Osteocyte (in vitro differentiated cells): ENCODE measurements at regions not wholly inside any gene's neighbourhood (a gene's known extent, or its start where the extent isn't known, plus 50 kb on each side); places are given as distances from the start of the nearest gene placed in this dataset.

Experiments used
- DNase-seq: peaks from one replicate; pipeline ENCODE4 v3.0.0; 2021; ENCODE audit warnings: mixed read lengths; ENCODE audit not compliant: unreplicated experiment; ENCODE audit errors: extremely low spot score
- H3K27ac Mint-ChIP-seq: one replicate; pipeline ENCODE4 v1.8.0; 2021; ENCODE audit warnings: mild to moderate bottlenecking, mixed read lengths; ENCODE audit not compliant: unreplicated experiment
- H3K27me3 Mint-ChIP-seq: one replicate; pipeline ENCODE4 v1.8.0; 2021; ENCODE audit warnings: mixed read lengths; ENCODE audit not compliant: unreplicated experiment
- H3K36me3 Mint-ChIP-seq: one replicate; pipeline ENCODE4 v1.8.0; 2021; ENCODE audit warnings: mixed read lengths; ENCODE audit not compliant: unreplicated experiment
- H3K4me1 Mint-ChIP-seq: one replicate; pipeline ENCODE4 v1.8.0; 2021; ENCODE audit warnings: mixed read lengths; ENCODE audit not compliant: unreplicated experiment
- H3K4me3 Mint-ChIP-seq: one replicate; pipeline ENCODE4 v1.8.0; 2021; ENCODE audit warnings: mild to moderate bottlenecking, moderate library complexity, mixed read lengths; ENCODE audit not compliant: unreplicated experiment
- H3K9me3 Mint-ChIP-seq: one replicate; pipeline ENCODE4 v1.8.0; 2021; ENCODE audit warnings: mixed read lengths; ENCODE audit not compliant: unreplicated experiment
- CTCF ChIP-seq: fragments of 200-600 bp; sonication (generic); IDR thresholded peaks from 2 replicates; pipeline ENCODE4 v1.5.0; 2021; ENCODE audit warnings: antibody characterized with exemption, mild to moderate bottlenecking, moderate library complexity

- Mint-ChIP-seq H3K4me1 (peaks cover 61% of the 10 kb centered on the region), H3K9me3 (no peaks in the 10 kb centered on the region), H3K36me3 (peaks cover 4% of the 10 kb centered on the region), H3K27ac (peak overlapping the region; percentile 83), H3K4me3 (peak overlapping the region; percentile 83), H3K27me3 (no peaks in the 10 kb centered on the region)
- TF ChIP-seq CTCF, result no peak
- DNase-seq, result no peak
These were observed 84.1 kb downstream of the PTPDC1 start for GRCh38 chr9:94168203-94169000.

- no peak for TF ChIP-seq CTCF
- DNase-seq, result no peak
- H3K36me3 Mint-ChIP-seq, result peaks cover 15% of the 10 kb centered on the region
- peaks cover 72% of the 10 kb centered on the region for H3K4me1 Mint-ChIP-seq
- H3K4me3 Mint-ChIP-seq, result peak overlapping the region; percentile 71
- peak overlapping the region; percentile 60 for H3K27ac Mint-ChIP-seq
- H3K27me3 Mint-ChIP-seq, result no peaks in the 10 kb centered on the region
- H3K9me3 Mint-ChIP-seq, result no peaks in the 10 kb centered on the region
These were observed 85.7 kb downstream of the PTPDC1 start for GRCh38 chr9:94169968-94170367.

- H3K4me1 Mint-ChIP-seq, result peaks cover 79% of the 10 kb centered on the region
- no peak for TF ChIP-seq CTCF
- no peaks in the 10 kb centered on the region for H3K27me3 Mint-ChIP-seq
- no peaks in the 10 kb centered on the region for H3K9me3 Mint-ChIP-seq
- H3K4me3 Mint-ChIP-seq, result peak overlapping the region; percentile 26
- no peak for DNase-seq
- peak overlapping the region; percentile 40 for H3K27ac Mint-ChIP-seq
- H3K36me3 Mint-ChIP-seq, result peaks cover 40% of the 10 kb centered on the region
These were observed 85.5 kb upstream of the ZNF169 start for GRCh38 chr9:94173632-94174031.

GRCh38 chr9:94174164-94174563, 84.9 kb upstream of the ZNF169 start:
- TF ChIP-seq CTCF, result no peak
- H3K36me3 Mint-ChIP-seq, result peaks cover 43% of the 10 kb centered on the region
- DNase-seq, result no peak
- H3K4me1 Mint-ChIP-seq, result peaks cover 79% of the 10 kb centered on the region
- H3K27ac Mint-ChIP-seq, result no peak overlapping the region
- H3K27me3 Mint-ChIP-seq, result no peaks in the 10 kb centered on the region
- no peak overlapping the region for H3K4me3 Mint-ChIP-seq
- no peaks in the 10 kb centered on the region for H3K9me3 Mint-ChIP-seq

GRCh38 chr9:94175669-94176068, 83.4 kb upstream of the ZNF169 start:
- DNase-seq, result no peak
- peaks cover 72% of the 10 kb centered on the region for H3K4me1 Mint-ChIP-seq
- H3K27me3 Mint-ChIP-seq, result no peaks in the 10 kb centered on the region
- H3K36me3 Mint-ChIP-seq, result peaks cover 54% of the 10 kb centered on the region
- peak overlapping the region; percentile 35 for H3K27ac Mint-ChIP-seq
- TF ChIP-seq CTCF, result no peak
- H3K4me3 Mint-ChIP-seq, result no peak overlapping the region
- no peaks in the 10 kb centered on the region for H3K9me3 Mint-ChIP-seq
